ENCODE measurements at regions not wholly inside any gene's neighbourhood (a gene's known extent, or its start where the extent isn't known, plus 50 kb on each side); places are given as distances from the start of the nearest gene placed in this dataset.

DNA sequence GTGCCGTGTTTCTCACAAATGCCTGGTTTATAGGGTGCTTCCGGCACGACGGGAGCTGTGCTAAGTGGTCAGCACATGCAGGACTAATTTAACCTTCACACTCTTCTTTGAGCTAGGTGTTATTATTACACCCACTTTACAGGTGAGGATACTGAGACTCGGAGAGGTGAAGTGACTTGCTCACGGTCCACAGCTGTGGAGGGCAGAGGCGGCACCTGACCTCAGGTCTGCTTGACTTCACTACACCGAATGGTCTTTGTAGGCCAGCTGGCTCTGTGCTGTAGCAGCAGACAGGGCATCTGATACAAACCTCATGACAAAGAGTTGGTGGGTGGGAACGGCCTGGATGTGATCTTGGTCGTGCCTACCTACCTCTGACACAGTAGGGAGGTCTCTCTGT lies 102.0 kb upstream of the BOD1 start:
- TF ChIP-seq POLR2A (IDR thresholded peaks at IDR 0.05) (no peak), CTCF (IDR thresholded peaks at IDR 0.05) (no peak)

All from upper lobe of left lung (tissue), 4 donors.